Hematopoietic multipotent progenitor cell (in vitro differentiated cells): ENCODE measurements at regions not wholly inside any gene's neighbourhood (a gene's known extent, or its start where the extent isn't known, plus 50 kb on each side); places are given as distances from the start of the nearest gene placed in this dataset.
A peak's percentile ranks its signal among the peaks of the same experiment; 100 is the strongest.

ENCODE experiments used
- DNase-seq, 3 donors: peaks; one replicate each; pipeline ENCODE4 v3.0.0-alpha.2; 2011 to 2015; ENCODE audit warnings: low read depth in 2 of 3, low spot score in 2 of 3

DNA sequence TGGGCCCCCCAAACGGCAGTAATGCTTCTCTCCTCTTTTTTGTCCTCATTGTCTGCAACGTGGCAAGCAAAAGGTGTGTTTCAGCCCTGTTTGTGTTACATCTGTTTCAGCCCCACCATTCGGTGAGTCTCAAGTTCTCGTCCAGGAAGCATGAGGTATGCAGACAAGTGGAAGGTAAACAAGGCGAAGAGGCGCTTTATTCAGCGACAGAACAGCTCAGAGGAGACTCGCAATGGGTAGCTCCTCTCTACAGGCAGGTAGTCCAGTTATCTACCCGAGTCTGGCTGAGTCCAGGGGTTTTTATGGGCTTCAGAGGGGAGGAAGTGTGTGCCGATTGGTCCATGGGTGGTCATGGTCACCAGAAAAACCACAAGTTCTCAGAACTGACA lies 733.4 kb upstream of the CDH7 start:
- DNase-seq: no peak

- no peak for DNase-seq
Observed at GRCh38 chr18:65016631-65017371, 734.0 kb upstream of the CDH7 start.

DNA sequence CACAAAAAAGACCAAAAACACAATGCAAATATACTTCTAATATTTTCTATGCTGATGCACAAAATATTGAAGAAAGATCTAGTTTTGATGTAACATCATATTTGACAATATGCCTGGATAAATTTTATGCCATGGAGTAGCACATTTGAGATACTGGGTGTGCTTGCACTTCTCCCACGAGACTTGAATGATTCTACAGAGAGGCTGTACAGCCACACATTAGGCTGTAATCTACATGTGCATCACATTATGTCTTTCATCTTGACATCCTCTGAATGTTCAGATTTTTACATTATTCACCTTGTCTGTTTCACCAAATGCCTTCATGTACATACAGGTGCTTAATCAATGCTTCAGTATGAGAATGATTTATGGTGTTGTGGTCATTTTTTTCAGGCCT lies 756.4 kb upstream of the CDH7 start:
- no peak for DNase-seq

GRCh38 chr18:64993695-64994094 lies 757.1 kb upstream of the CDH7 start:
- peak in 1 of 3 donors; percentile 0 for DNase-seq

DNA sequence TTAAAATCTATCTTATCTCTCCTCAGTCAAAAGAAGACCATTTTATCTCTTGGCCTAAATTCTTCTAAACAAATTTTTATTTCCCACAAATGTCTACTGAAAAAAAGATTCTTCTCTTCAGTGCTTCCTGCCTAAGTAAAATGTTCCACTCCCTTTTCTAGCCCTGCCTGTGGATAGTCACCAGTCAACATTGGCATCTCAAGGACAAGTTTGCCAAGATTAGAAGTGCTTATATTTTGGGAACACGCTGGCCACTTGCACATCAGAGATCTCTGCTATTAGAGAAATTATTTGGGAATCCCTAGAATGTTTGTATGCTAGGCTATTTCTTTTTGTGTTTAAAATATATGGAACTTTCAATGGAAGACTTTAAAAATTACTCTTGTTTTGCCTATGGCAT lies 758.2 kb upstream of the CDH7 start:
- no peak for DNase-seq

DNA sequence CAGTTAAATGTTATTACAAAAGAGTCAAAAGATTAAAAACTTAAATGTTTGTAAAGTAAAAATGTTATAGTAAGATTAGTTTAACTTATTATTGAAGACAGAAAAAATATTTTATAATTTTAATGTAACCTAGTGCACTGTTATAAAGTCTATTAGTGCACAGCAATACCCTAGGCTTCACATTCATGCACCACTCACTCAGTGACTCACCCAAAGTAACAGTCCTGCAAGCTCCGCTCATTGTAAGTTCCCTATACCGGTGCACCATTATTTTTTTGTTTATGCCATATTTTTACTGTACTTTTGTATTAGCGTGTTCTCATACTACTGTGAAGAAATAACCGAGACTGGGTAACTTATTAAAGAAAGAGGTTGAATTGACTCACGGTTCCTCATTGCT lies 759.7 kb upstream of the CDH7 start:
- no peak for DNase-seq

DNA sequence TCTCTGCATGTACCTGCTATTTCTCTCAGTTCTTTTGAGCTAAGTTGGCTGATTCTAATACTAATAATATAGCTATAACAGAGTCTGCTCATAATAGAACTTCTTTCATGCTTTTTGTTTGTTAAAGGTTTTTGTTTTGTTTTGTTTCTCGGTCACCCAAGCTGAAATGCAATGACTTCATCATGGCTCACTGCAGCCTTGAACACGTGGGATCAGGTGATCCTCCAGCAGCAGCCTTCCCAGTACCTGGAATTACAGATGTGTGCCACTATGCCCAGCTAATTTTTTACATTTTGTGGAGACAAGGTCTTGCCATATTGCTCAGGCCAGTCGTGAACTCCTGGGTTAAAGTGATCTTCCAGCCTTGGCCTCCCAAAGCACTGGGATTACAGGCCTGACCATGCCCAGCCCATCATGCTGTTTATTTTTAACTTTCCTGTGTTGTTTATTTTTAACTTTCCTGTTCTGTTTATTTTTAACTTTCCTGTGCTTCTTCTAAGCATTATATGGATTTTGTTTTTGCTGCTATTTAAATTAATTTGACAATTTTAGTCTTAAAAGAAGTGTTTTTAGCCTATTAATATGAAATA lies 763.8 kb upstream of the CDH7 start:
- DNase-seq: no peak

DNA sequence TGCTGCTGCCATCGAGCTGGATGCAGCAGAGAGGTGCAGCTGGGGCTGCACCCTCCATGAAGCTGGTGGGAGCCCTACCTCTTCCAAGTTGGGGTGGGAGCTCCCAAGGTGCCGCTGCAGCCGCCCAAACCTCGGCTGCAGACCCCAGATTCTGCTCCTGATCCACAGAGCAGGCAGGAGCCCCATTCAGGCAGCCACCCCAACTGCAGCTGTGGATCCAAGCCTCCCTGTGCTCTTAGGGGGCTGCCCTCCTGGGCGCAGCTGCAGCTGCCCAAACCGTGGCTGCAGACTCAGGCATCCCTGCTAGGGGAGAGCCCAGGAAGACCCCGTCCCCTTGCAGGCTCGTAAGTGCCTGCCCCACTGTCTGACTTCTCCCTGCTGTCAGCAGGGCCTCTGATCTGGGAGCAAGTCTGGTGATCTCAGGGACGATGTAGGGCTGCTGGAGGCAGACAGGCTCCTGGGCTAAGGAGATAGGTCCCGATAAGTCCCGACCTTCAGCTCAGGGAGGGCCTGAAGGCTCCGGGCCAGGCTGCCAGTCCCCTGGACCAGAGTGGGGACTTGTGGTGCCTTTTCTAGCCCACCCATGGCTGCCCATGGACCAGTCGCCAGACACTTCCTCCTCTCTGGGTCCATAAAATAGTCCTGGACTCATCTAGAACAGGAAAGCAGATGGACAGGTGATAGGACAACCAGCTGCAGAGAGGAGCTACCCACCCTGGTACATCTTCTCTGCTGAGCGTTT lies 767.1 kb upstream of the CDH7 start:
- DNase-seq: no peak

- DNase-seq: no peak
Observed at GRCh38 chr18:64982414-64983055, 768.3 kb upstream of the CDH7 start.

DNA sequence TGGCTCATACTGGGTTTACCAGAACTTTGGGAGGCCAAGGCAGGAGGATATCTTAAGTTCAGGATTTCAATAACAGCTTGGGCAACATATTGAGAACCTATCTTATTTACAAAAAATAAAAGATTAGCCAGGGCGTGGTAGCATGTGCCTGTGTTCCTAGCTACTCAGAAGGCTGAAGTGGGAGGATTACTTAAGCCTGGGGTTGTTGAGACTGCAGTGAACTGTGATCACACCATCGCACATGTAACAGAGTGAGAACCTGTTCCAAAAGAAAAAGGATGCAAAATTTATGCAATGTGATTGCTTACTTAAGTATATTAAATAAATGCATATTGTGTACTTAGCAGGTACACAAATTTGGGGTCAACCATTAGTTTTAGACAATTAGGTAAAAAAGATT lies 768.9 kb upstream of the CDH7 start:
- DNase-seq: no peak

GRCh38 chr18:64979791-64980190 lies 771.0 kb upstream of the CDH7 start:
- DNase-seq: no peak

- no peak for DNase-seq
Observed at GRCh38 chr18:64974391-64975125, 776.3 kb upstream of the CDH7 start.

DNA sequence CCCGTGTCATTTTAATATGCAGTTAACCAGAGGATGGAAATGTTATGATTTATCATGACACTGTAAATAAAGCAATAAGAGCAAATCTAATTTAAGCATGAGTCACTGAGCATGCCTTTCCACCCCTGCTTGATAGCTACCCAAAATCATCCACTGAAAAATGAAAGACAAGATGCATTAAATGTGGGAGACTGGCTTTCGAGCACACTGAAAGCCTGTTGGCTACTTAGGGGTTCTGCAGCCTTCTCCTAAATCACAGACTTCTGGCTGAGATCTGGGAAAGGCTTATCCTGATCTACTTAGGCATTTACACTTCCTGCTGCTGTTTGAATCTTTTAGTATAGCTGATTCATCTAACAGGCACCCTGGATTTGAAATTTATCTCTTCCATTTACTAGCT lies 778.3 kb upstream of the CDH7 start:
- no peak for DNase-seq

GRCh38 chr18:64966667-64967066 lies 784.1 kb upstream of the CDH7 start:
- DNase-seq: no peak

GRCh38 chr18:64956465-64956864 lies 794.3 kb upstream of the CDH7 start:
- no peak for DNase-seq

- no peak for DNase-seq
Observed at GRCh38 chr18:64949885-64950284, 800.9 kb upstream of the CDH7 start.

GRCh38 chr18:64936671-64937070 lies 787.8 kb upstream of the LINC00305 start:
- DNase-seq: no peak

DNA sequence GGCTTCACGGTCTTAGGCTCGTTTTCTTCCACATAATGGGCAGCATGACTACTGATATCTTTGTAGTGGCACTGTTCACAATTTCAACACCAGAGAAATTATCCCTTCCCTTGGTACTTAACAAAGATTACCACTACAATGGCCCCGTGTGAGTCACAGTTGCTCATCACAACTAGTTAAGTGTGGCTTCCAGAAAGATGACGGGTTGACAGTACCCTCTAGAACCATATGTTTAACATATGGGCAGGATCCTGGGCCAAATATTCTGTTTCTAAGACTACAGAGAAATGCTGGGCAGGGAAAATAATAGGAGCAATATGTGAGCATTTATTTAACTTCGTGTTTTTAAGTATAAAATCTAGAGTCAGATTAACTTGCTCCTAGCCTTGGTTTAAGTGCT lies 780.1 kb upstream of the LINC00305 start:
- no peak for DNase-seq

GRCh38 chr18:64919971-64920570 lies 771.2 kb upstream of the LINC00305 start:
- DNase-seq: no peak

GRCh38 chr18:64918851-64919250 lies 770.0 kb upstream of the LINC00305 start:
- DNase-seq: no peak
